DND-41 (cell line): ENCODE measurements at regions not wholly inside any gene's neighbourhood (a gene's known extent, or its start where the extent isn't known, plus 50 kb on each side); places are given as distances from the start of the nearest gene placed in this dataset.

Source experiments
- ATAC-seq: fragments of 200-7000 bp; cut with Tn5 transposase; 3 replicates; pipeline ENCODE4 v1.9.1; 2021; ENCODE audit warnings: low read depth; ENCODE audit not compliant: insufficient read depth
- DNase-seq: peaks from one replicate; pipeline ENCODE4 v3.0.0-alpha.2; 2020
- H2AFZ ChIP-seq: 2 replicates; pipeline ENCODE4 v1.6.0; 2012; ENCODE audit warnings: low read depth, low read length
- H3K27ac ChIP-seq: 2 replicates; pipeline ENCODE4 v1.5.1; 2012; ENCODE audit warnings: low read length, inconsistent platforms
- H3K27me3 ChIP-seq: fragments of 200-600 bp; sonication (generic); 2 replicates; pipeline ENCODE4 v1.6.0; 2012; ENCODE audit warnings: low read length, mild to moderate bottlenecking, inconsistent platforms; ENCODE audit not compliant: insufficient read depth, poor library complexity
- H3K36me3 ChIP-seq: 2 replicates; pipeline ENCODE4 v1.5.1; 2012; ENCODE audit warnings: low read length, inconsistent platforms; ENCODE audit not compliant: insufficient read depth
- H3K4me1 ChIP-seq: 2 replicates; pipeline ENCODE4 v1.5.1; 2012; ENCODE audit warnings: mild to moderate bottlenecking, low read length; ENCODE audit not compliant: insufficient read depth
- H3K4me2 ChIP-seq: 2 replicates; pipeline ENCODE4 v1.6.0; 2012; ENCODE audit warnings: mild to moderate bottlenecking, moderate library complexity, low read length, inconsistent platforms; ENCODE audit not compliant: insufficient read depth
- H3K4me3 ChIP-seq, 2 experiments: fragments of 200-600 bp in 1 of 2; shearing (Covaris generic) in 1 of 2; 2 replicates each; pipeline ENCODE4 v1.5.1; 2012 to 2016; ENCODE audit warnings: inconsistent platforms in 2 of 2, low read length in 2 of 2, mild to moderate bottlenecking in 2 of 2, low read depth in 1 of 2, moderate library complexity in 1 of 2
- H3K79me2 ChIP-seq: 2 replicates; pipeline ENCODE4 v1.6.0; 2012; ENCODE audit warnings: low read length, inconsistent platforms; ENCODE audit not compliant: insufficient read depth
- H3K9ac ChIP-seq: 2 replicates; pipeline ENCODE4 v1.6.0; 2012; ENCODE audit warnings: low read depth, mild to moderate bottlenecking, inconsistent platforms, low read length, moderate library complexity
- H3K9me3 ChIP-seq: 2 replicates; pipeline ENCODE4 v1.5.1; 2012; ENCODE audit warnings: low read length, moderate library complexity, mild to moderate bottlenecking, inconsistent platforms; ENCODE audit not compliant: insufficient read depth, severe bottlenecking
- H4K20me1 ChIP-seq: 2 replicates; pipeline ENCODE4 v1.6.0; 2012; ENCODE audit warnings: low read length; ENCODE audit not compliant: insufficient read depth
- CTCF ChIP-seq: IDR thresholded peaks from 2 replicates; pipeline ENCODE4 v1.5.1; 2012; ENCODE audit warnings: borderline replicate concordance, low read length, moderate library complexity, mild to moderate bottlenecking; ENCODE audit not compliant: poor library complexity, severe bottlenecking; ENCODE audit errors: extremely low read depth
- EZH2 ChIP-seq: IDR thresholded peaks from 3 replicates; pipeline ENCODE4 v1.6.1; 2012; ENCODE audit warnings: borderline replicate concordance, low read depth, mild to moderate bottlenecking, moderate library complexity, low read length, inconsistent platforms; ENCODE audit not compliant: severe bottlenecking

- H3K4me1 ChIP-seq: no peaks in the 10 kb centered on the region
- TF ChIP-seq EZH2 (no peak), CTCF (no peak)
These were observed 633.5 kb upstream of the FAT1 start for GRCh38 chr4:187357045-187357643.

GRCh38 chr4:187357821-187358220 is 634.2 kb upstream of the FAT1 start:
- H4K20me1 ChIP-seq: no peaks in the 10 kb centered on the region
- H3K4me3 ChIP-seq: no peak overlapping the region
- TF ChIP-seq EZH2 (no peak), CTCF (no peak)
- H3K27ac ChIP-seq: no peak overlapping the region
- H3K36me3 ChIP-seq: no peaks in the 10 kb centered on the region
- no peak overlapping the region for H3K9ac ChIP-seq
- no peak overlapping the region for H2AFZ ChIP-seq
- no peaks in the 10 kb centered on the region for H3K9me3 ChIP-seq
- H3K27me3 ChIP-seq: no peaks in the 10 kb centered on the region
- no peaks in the 10 kb centered on the region for H3K4me1 ChIP-seq
- DNase-seq (no peak), ATAC-seq (no peak)
- no peak overlapping the region for H3K4me2 ChIP-seq
- H3K79me2 ChIP-seq: no peaks in the 10 kb centered on the region

More at GRCh38 chr4:187357045-187357643, 633.5 kb upstream of the FAT1 start:
- no peaks in the 10 kb centered on the region for H3K27me3 ChIP-seq
- H3K4me2 ChIP-seq: no peak overlapping the region
- no peak overlapping the region for H2AFZ ChIP-seq
- no peak overlapping the region for H3K27ac ChIP-seq
- H3K9me3 ChIP-seq: no peaks in the 10 kb centered on the region
- H3K4me3 ChIP-seq: no peak overlapping the region
- no peak overlapping the region for H3K9ac ChIP-seq
- no peaks in the 10 kb centered on the region for H3K36me3 ChIP-seq
- no peaks in the 10 kb centered on the region for H3K79me2 ChIP-seq
- ATAC-seq (no peak), DNase-seq (no peak)
- no peaks in the 10 kb centered on the region for H4K20me1 ChIP-seq

- no peaks in the 10 kb centered on the region for H3K27me3 ChIP-seq
- H3K9ac ChIP-seq: no peak overlapping the region
- DNase-seq (no peak), ATAC-seq (no peak)
- no peaks in the 10 kb centered on the region for H3K36me3 ChIP-seq
- no peaks in the 10 kb centered on the region for H3K4me1 ChIP-seq
- H3K79me2 ChIP-seq: no peaks in the 10 kb centered on the region
- H2AFZ ChIP-seq: no peak overlapping the region
- H3K4me2 ChIP-seq: no peak overlapping the region
- H3K27ac ChIP-seq: no peak overlapping the region
- H3K9me3 ChIP-seq: no peaks in the 10 kb centered on the region
- no peak overlapping the region for H3K4me3 ChIP-seq
- no peaks in the 10 kb centered on the region for H4K20me1 ChIP-seq
- TF ChIP-seq EZH2: no peak
- no peak for TF ChIP-seq CTCF
These were observed 632.4 kb upstream of the ZFP42 start for GRCh38 chr4:187362937-187363857.
